K562 (cell line): ENCODE measurements at regions not wholly inside any gene's neighbourhood (a gene's known extent, or its start where the extent isn't known, plus 50 kb on each side); places are given as distances from the start of the nearest gene placed in this dataset.

ENCODE experiments used
- ATAC-seq: fragments of 200-7000 bp; cut with Tn5 transposase; 3 replicates; pipeline ENCODE4 v1.9.1; 2020; ENCODE audit warnings: moderate library complexity
- BruUV-seq: library from RNA; stranded (reverse); fragments of 400-500 nt; replicated peaks from 2 replicates; lab custom pipeline; 2021; lab: Mats Ljungman, UMichigan
- CTCF ChIA-PET: fragments of 300-600 bp; formaldehyde crosslinking; extraction: SDS; loops from one replicate; lab custom pipeline; 2021; ENCODE audit warnings: low intra/inter-chr PET ratio; lab: Yijun Ruan, JAX
- POLR2A ChIA-PET: fragments of 300-600, 350-650 bp; sonication (Branson Sonifier 250); formaldehyde crosslinking; extraction: SDS; loops from one replicate; lab custom pipeline; 2021; ENCODE audit warnings: antibody characterized with exemption, inconsistent platforms; lab: Yijun Ruan, JAX
- DNase-seq, 4 experiments: peaks; one replicate each; pipeline versions ENCODE4 v3.0.0 to v3.0.0-alpha.2; 2011 to 2018; ENCODE audit warnings: low spot score in 3 of 4, mixed read lengths in 3 of 4; ENCODE audit errors: extremely low read depth in 1 of 4
- FAIRE-seq: peaks from 2 replicates; lab custom pipeline; 2011; peaks lifted over from hg19 to GRCh38; lab: Jason Lieb, UNC
- H2AFZ ChIP-seq: 2 replicates; pipeline ENCODE4 v1.6.0; 2011; ENCODE audit warnings: low read depth, low read length, control low read depth, inconsistent platforms
- H3K27ac ChIP-seq: fragments of 200-600 bp; 3 replicates; pipeline ENCODE4 v1.8.0; 2011; ENCODE audit warnings: low read depth, mild to moderate bottlenecking, control low read depth, inconsistent platforms, low read length, moderate library complexity, mixed read lengths; ENCODE audit errors: extremely low read depth
- H3K27me3 ChIP-seq, 2 experiments: fragments of 300-600 bp in 1 of 2; 2 replicates in 1 of 2; 3 replicates in 1 of 2; pipeline versions ENCODE4 v1.6.0 to v1.8.0; 2011; ENCODE audit warnings: inconsistent platforms in 2 of 2, low read length in 2 of 2, mild to moderate bottlenecking in 1 of 2, mixed read lengths in 1 of 2, moderate library complexity in 1 of 2; ENCODE audit not compliant: control insufficient read depth in 2 of 2, insufficient read depth in 2 of 2
- H3K36me3 ChIP-seq: fragments of 300-600 bp; 3 replicates; pipeline ENCODE4 v1.8.0; 2011; ENCODE audit warnings: mild to moderate bottlenecking, low read length, inconsistent platforms; ENCODE audit not compliant: control insufficient read depth, insufficient read depth
- H3K4me1 ChIP-seq, 2 experiments: fragments of 200-600 bp in 1 of 2; replicated peaks in 1 of 2; 2 replicates in 1 of 2; 3 replicates in 1 of 2; pipeline versions ENCODE4 v1.5.1 to v1.8.0; 2011; ENCODE audit warnings: inconsistent platforms in 2 of 2, low read length in 2 of 2, mild to moderate bottlenecking in 1 of 2, mixed read lengths in 1 of 2, moderate library complexity in 1 of 2; ENCODE audit not compliant: control insufficient read depth in 2 of 2, insufficient read depth in 2 of 2
- H3K4me2 ChIP-seq: 2 replicates; pipeline ENCODE4 v1.6.1; 2011; ENCODE audit warnings: low read length, control low read depth, inconsistent platforms, mixed read lengths; ENCODE audit not compliant: insufficient read depth
- H3K4me3 ChIP-seq: fragments of 200-600 bp; sonication (generic), shearing (Covaris generic); 2 replicates; pipeline ENCODE4 v1.5.1; 2016; ENCODE audit warnings: control low read depth, inconsistent platforms
- H3K79me2 ChIP-seq: fragments of 200-600 bp; 3 replicates; pipeline ENCODE4 v1.8.0; 2011; ENCODE audit warnings: low read length, inconsistent platforms; ENCODE audit not compliant: control insufficient read depth, insufficient read depth
- H3K9ac ChIP-seq, 2 experiments: 2 replicates each; pipeline versions ENCODE4 v1.6.0 to v1.6.1; 2011; ENCODE audit warnings: low read depth in 2 of 2, low read length in 2 of 2, control low read depth in 1 of 2, inconsistent platforms in 1 of 2, mild to moderate bottlenecking in 1 of 2, mixed read lengths in 1 of 2; ENCODE audit not compliant: insufficient read depth in 1 of 2
- H3K9me1 ChIP-seq: one replicate; pipeline ENCODE4 v1.6.0; 2011; ENCODE audit warnings: inconsistent platforms, mild to moderate bottlenecking, low read length, moderate library complexity; ENCODE audit not compliant: control insufficient read depth, insufficient read depth
- H3K9me3 ChIP-seq: replicated peaks from 2 replicates; pipeline ENCODE4 v1.5.1; 2011; ENCODE audit warnings: low read depth, low read length, inconsistent platforms; ENCODE audit not compliant: control insufficient read depth, insufficient read depth
- H4K20me1 ChIP-seq: replicated peaks from 2 replicates; pipeline ENCODE4 v1.6.1; 2011; ENCODE audit warnings: low read length, inconsistent platforms, mixed read lengths; ENCODE audit not compliant: control insufficient read depth, insufficient read depth
- KDM5B ChIP-seq: fragments of 200-600 bp; sonication (generic); IDR thresholded peaks from 2 replicates; pipeline ENCODE4 v1.6.1; 2012; ENCODE audit warnings: low read depth, mild to moderate bottlenecking, moderate library complexity, low read length, control low read depth, inconsistent platforms; ENCODE audit not compliant: insufficient replicate concordance
- MCM7 ChIP-seq, 2 experiments: fragments of 450-650 bp; IDR thresholded peaks; 2 replicates each; pipeline ENCODE4 v1.6.1; 2016 to 2018
- RFX1 ChIP-seq: fragments of 450-650 bp; IDR thresholded peaks from 2 replicates; pipeline ENCODE4 v1.6.1; 2016; ENCODE audit warnings: mild to moderate bottlenecking, moderate library complexity
- U2AF2 ChIP-seq: fragments of 200-400 bp; formaldehyde crosslinking; optimal IDR thresholded peaks from 2 replicates; pipeline ENCODE3; 2017; ENCODE audit warnings: low read depth, mild to moderate bottlenecking, low read length
- ZEB2 ChIP-seq: fragments of 450-650 bp; IDR thresholded peaks from 2 replicates; pipeline ENCODE4 v1.6.1; 2016
- WGBS: fragments of 100-300 bp; shearing (Covaris generic); methylation state at CpG from one replicate; pipeline ENCODE4 v1.1.6; 2016; ENCODE audit warnings: low coverage, mixed read lengths; ENCODE audit not compliant: insufficient coverage; ENCODE audit errors: missing lambda C conversion rate; 5-methylcytosine and 5-hydroxymethylcytosine counted together
- in situ Hi-C: fragments of 300-500 bp; cut with MboI; formaldehyde crosslinking; loops from 4 replicates; pipeline ENCODE4 v1.15.0; 2018; ENCODE audit warnings: inconsistent platforms, mixed read lengths
- intact Hi-C: fragments of 100-400 bp; cut with micrococcal nuclease; formaldehyde crosslinking; loops from 2 replicates; pipeline ENCODE4 v1.14.2; 2022
- TF ChIP-seq, protein P1 (sequence below), 2 experiments: IDR thresholded peaks in 1 of 2; conservative IDR thresholded peaks in 1 of 2; 2 replicates each; pipeline ENCODE4 v1.6.1; 2016; ENCODE audit warnings: low read depth in 2 of 2, mild to moderate bottlenecking in 1 of 2, missing compliant biosample characterization in 1 of 2, missing genetic modification characterization in 1 of 2, moderate library complexity in 1 of 2

DNA sequence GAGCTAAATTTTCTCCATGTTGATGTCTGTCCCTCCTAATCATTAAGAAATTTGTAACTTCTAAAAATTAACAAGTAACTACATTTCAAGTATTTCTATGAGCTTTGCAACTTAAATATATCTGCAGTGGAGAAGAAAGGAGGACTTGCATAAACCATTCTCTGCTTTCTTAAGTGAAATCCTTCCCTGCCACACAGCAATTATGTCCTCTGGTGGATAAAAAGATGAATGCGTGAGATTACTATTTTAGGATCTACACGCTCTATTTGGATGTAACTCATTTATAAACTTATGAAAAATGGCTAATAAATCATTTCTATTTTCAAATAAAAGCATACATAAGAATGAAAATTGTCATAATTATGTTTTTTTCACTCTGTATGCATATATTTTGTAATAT is 338.0 kb upstream of the PTCHD4 start:
- no peaks in the 10 kb centered on the region for H3K4me1 ChIP-seq
- no peaks in the 10 kb centered on the region for H3K36me3 ChIP-seq
- CTCF ChIA-PET, result no interaction called here
- no peak overlapping the region for H3K4me2 ChIP-seq
- intact Hi-C loops, result no loop called here
- FAIRE-seq, result no peak
- WGBS, result 2% methylated on average over 2 of the region's 2 CpGs
- no peaks in the 10 kb centered on the region for H3K27me3 ChIP-seq
- no peak overlapping the region for H2AFZ ChIP-seq
- no peak for ATAC-seq
- TF ChIP-seq KDM5B (no peak), RFX1 (no peak), ZEB2 (no peak), MCM7 (IDR thresholded peaks at IDR 0.05) (no peak), U2AF2 (no peak)
- TF ChIP-seq, protein P1, sequence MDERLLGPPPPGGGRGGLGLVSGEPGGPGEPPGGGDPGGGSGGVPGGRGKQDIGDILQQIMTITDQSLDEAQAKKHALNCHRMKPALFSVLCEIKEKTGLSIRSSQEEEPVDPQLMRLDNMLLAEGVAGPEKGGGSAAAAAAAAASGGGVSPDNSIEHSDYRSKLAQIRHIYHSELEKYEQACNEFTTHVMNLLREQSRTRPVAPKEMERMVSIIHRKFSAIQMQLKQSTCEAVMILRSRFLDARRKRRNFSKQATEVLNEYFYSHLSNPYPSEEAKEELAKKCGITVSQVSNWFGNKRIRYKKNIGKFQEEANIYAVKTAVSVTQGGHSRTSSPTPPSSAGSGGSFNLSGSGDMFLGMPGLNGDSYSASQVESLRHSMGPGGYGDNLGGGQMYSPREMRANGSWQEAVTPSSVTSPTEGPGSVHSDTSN (CRISPR knock-in tag; IDR thresholded peaks at IDR 0.05; ENCODE audit: low read depth), result no peak
- TF ChIP-seq, protein P1 (tag; conservative IDR thresholded peaks at IDR 0.05; ENCODE audit: low read depth), result no peak
- POLR2A ChIA-PET, result no interaction called here
- DNase-seq, result no peak
- H3K9me1 ChIP-seq, result no peaks in the 10 kb centered on the region
- H3K27ac ChIP-seq, result no peak overlapping the region
- H3K9me3 ChIP-seq, result no peaks in the 10 kb centered on the region
- no peaks in the 10 kb centered on the region for H3K79me2 ChIP-seq
- H3K9ac ChIP-seq, result no peak overlapping the region
- H4K20me1 ChIP-seq, result no peaks in the 10 kb centered on the region
- BruUV-seq, result no TSS peak
- H3K4me3 ChIP-seq, result no peak overlapping the region
- in situ Hi-C loops, result no loop called here
